CD4-positive, alpha-beta T cell treated with Interleukin-17A for 1 hour (primary cell): ENCODE measurements at regions not wholly inside any gene's neighbourhood (a gene's known extent, or its start where the extent isn't known, plus 50 kb on each side); places are given as distances from the start of the nearest gene placed in this dataset.
"Not testable (repeated sequence)": the region's sequence is repeated elsewhere in the genome, so short reads cannot be mapped to it uniquely, and the experiment has no call there.

ENCODE experiments used
- DNase-seq: peaks from one replicate; pipeline ENCODE4 v3.0.0-alpha.2; 2020

- DNase-seq, result not testable (repeated sequence)
Observed at GRCh38 chr20:52424357-52424942, 232.9 kb upstream of the ZFP64 start.

DNA sequence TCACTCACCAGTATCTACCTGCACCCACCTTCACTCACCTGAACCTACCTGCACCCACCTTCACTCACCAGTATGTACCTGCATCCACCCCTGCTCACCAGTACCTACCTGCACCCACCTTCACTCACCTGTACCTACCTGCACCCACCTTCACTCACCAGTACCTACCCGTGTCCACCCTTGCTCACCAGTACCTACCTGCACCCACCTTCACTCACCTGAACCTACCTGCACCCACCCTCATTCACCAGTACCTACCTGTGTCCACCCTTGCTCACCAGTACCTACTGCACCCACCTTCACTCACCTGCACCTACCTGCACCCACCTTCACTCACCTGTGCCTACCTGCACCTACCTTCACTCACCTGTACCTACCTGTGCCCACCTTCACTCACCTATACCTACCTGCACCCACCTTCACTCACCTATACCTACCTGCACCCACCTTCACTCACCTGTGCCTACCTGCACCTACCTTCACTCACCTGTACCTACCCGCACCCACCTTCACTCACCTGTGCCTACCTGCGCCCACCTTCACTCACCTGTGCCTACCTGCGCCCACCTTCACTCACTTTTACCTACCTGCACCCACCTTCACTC lies 232.1 kb upstream of the ZFP64 start:
- DNase-seq, result not testable (repeated sequence)

- no peak for DNase-seq
Observed at GRCh38 chr20:52422574-52423336, 231.2 kb upstream of the ZFP64 start.

- no peak for DNase-seq
Observed at GRCh38 chr20:52420805-52421204, 229.2 kb upstream of the ZFP64 start.

DNA sequence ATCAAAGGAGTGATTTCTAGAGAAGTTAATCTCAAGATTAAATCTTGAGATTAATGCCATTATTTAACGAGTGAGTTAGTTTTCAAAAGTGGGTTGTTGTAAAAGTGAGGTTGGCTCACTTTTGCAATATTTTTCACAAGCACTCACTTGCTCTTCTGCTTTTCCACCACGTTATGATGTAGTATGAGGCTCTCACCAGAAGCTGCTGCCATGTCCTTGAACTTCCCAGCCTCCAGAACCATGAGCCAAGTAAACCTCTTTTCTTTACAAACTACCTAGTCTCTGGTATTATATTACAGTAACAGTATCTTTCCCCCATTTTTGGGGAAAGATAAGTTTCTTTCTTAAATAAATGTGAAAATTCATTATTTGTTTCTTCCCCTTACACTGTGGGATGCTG lies 227.6 kb upstream of the ZFP64 start:
- no peak for DNase-seq

GRCh38 chr20:52416953-52417352 lies 225.4 kb upstream of the ZFP64 start:
- no peak for DNase-seq

GRCh38 chr20:52411611-52412010 lies 220.0 kb upstream of the ZFP64 start:
- DNase-seq, result peak; percentile 24

DNA sequence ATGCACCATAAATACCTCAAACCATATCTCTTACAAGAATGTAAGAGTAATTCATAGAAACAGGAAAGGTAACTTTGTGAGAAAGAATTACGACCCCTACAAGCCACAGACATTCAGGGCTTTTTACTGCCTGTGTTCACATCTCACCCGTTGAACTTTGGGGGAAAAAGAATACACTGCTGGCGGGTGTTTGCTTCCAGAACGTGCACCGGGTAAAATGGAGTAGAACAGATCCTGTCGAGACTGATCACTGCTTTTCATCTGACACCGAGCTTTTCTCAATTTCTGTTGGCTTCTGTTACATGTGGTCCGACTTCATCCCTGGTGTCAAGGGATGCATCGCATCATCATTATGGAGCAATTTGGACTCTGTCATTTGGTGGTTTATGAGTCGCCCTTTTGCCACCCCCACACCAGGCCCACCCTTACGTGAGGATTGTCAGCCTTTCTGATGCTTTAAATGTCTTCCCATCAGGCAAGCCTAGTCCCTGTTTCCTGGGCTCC lies 219.2 kb upstream of the ZFP64 start:
- no peak for DNase-seq

DNA sequence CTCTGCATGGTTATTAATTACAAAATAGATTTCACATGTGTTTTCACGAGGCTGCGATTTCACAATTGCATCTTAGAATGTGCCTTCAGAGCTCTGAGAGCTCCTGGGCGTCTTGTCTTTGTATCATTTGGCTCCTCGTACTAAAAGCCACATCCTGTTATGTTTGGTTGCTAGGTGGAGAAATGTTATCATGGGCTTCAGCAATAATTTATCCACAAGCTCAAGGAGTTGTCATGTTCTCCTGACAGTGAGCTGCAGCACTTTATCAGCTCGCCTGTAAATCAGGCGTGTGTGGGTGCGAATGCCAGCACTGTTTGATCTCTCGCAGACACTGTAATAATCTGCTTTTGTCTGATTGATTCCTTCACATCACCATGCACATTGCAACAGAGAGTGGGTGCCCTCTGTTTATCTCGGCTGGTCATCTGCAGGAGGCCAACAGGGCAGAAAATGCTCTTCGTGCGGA lies 218.6 kb upstream of the ZFP64 start:
- DNase-seq, result peak; percentile 90

DNA sequence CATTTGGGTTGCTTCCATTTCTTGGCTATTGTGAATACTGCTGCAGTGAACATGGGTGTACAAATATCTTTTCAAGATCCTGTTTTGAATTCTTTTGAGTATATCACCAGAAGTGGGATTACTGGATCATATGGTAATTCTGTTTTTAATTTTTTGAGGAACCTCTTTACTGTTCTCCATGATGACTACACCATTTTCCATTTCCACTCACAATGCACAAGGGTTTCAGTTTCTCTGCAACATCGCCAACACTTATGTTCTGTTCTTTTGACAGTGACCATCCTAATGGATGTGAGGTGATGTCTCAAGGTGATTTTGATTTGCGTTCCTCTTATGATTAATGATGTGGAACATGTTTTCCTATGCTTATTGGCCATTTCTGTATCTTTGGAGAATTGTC lies 214.4 kb upstream of the ZFP64 start:
- DNase-seq, result no peak

DNA sequence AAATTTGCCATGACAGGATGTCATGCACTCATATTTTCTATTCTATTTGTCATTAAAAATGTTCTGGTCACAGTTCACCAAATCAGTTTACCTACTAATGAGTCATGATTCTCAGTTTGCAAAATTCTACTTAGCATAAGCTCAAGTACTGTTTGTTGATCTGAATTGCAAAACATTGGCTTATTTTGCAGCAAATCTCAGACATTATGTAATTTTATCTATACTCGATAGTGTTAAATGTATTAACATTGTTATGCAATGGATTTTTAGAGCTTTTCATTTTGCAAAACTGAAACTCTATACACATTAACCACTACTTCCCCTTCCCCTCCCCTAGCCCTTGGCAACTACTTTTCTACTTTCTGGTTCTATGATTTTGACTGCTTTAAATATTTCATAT lies 213.8 kb upstream of the ZFP64 start:
- peak; percentile 57 for DNase-seq

- peak; percentile 64 for DNase-seq
Observed at GRCh38 chr20:52404671-52405070, 213.1 kb upstream of the ZFP64 start.

- peak; percentile 35 for DNase-seq
Observed at GRCh38 chr20:52402950-52403349, 211.4 kb upstream of the ZFP64 start.

DNA sequence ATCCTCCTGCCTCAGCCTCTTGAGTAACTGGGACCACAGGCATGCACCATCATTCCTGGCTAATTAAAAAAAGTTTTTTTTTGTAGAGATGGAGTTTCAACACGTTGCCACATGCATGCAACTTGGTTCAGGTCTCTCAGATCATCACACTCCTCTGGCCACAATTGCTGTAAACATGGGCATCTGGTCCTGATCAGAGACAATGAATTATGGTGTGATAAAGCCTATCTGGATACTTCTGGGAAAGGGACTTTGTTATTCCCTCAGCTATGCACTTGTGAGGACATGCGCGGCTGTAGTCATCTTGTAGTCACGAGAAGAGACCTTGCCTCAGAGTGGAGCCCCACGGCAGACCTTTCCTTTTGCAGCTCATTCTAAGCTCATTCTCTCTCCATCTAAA lies 210.9 kb upstream of the ZFP64 start:
- DNase-seq, result no peak

GRCh38 chr20:52401431-52401830 lies 209.9 kb upstream of the ZFP64 start:
- no peak for DNase-seq

GRCh38 chr20:52399352-52399751 lies 207.8 kb upstream of the ZFP64 start:
- DNase-seq, result peak; percentile 17

GRCh38 chr20:52389606-52390005 lies 198.0 kb upstream of the ZFP64 start:
- DNase-seq, result no peak

- no peak for DNase-seq
Observed at GRCh38 chr20:52383995-52384621, 192.5 kb upstream of the ZFP64 start.

DNA sequence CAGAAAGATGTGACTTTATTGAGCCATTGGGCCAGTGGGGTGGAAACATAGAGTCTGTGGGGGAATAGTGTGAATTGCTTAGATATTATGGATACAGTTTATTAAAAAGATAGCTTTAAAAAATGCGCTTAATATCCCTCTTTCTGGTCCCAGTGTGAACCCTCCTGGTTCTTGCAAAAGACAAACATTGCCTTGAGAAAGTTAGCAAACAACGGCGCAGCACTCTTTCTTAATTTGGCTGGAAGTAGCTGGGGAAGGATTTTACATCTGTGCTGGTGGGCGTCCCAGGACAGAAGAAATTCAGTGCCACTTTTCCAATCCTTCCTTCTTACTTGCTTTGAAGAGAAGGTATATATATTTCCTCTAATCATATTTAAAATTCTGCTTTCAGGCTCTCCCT lies 191.4 kb upstream of the ZFP64 start:
- no peak for DNase-seq

DNA sequence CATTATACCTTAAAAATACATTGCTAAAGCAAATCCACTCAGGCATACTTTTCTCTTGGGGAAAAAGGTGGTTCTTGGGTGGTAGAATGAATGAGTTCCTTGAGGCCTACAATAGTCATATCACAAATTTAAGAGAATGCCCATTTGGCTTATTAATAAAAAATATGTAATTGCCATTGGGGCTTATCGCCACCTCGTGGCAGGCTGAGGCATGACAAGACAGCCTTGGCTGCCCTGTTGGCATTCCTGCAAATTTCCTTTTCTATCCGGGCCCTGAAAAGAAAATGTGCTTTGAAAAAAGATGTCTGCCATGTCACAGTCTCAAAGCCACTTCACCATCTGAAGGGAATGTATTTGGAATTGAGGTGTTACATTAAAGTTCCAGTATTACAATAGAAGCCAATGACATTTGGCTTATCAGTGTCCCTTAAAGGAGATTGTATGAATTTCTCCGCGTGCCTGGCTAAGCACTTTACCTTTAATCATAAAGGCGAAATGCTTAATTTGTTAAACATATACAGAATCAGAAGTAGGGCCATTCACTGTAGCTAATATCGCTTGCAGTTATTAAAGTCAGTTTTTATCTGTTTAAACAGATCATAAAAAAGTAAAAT lies 188.3 kb upstream of the ZFP64 start:
- DNase-seq, result peak; percentile 48

GRCh38 chr20:52372169-52372568 lies 180.6 kb upstream of the ZFP64 start:
- no peak for DNase-seq

DNA sequence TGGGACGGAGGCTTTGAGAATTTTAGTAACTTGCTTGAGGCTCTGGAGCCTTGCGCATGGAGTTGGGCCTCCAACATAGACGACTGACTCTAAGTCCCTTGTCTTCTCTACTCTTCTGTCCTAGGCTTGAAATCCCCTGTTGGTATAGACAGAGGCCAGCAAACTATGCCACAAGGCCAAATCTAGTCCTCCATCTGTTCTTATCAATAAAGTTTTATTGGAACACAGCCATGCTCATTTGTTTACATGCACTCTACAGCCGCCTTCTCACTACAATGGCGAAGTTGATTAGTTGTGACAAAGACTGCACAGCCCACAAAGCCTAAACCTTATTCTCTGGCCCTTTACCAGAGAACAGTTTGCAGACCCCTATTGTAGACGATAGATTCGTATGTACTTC lies 174.1 kb upstream of the ZFP64 start:
- no peak for DNase-seq

DNA sequence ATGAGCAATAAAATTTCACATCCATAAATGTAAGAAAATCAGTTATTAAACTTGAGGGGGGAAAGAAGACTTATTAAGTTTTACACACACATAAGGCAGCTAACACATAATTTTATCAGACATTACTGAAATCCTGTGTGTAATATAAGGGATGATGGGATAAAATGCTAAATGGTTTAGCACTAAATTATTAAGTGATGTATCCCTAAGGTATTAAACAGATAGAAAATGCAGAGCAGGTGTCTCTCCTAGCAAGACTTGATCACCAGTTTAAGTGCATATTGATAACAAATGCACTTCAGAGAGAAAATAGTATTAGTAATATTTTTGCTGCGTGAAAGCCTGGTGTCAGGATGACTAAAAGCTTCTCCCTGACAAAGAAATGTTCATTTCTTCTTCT lies 172.8 kb upstream of the ZFP64 start:
- no peak for DNase-seq
